DMS53 treated with DMSO at 0.1 percent for 48 hours (cell line): ENCODE measurements at regions not wholly inside any gene's neighbourhood (a gene's known extent, or its start where the extent isn't known, plus 50 kb on each side); places are given as distances from the start of the nearest gene placed in this dataset.

Experiments
- DNase-seq: peaks from one replicate; lab custom pipeline; 2025; ENCODE audit not compliant: unreplicated experiment; lab: John Stamatoyannopoulos, UW

GRCh38 chr4:176843710-176844109 is 51.0 kb upstream of the VEGFC start:
- no peak for DNase-seq

GRCh38 chr4:176844448-176844847 is 51.7 kb upstream of the VEGFC start:
- no peak for DNase-seq

- DNase-seq, result no peak
These were observed 52.9 kb upstream of the VEGFC start for GRCh38 chr4:176845636-176846035.

- DNase-seq, result no peak
These were observed 56.4 kb upstream of the VEGFC start for GRCh38 chr4:176849076-176849475.

GRCh38 chr4:176850436-176850835 is 57.7 kb upstream of the VEGFC start:
- DNase-seq, result no peak

- no peak for DNase-seq
These were observed 63.7 kb upstream of the VEGFC start for GRCh38 chr4:176856421-176856820.

- no peak for DNase-seq
These were observed 66.1 kb upstream of the VEGFC start for GRCh38 chr4:176858839-176859238.

- no peak for DNase-seq
These were observed 71.5 kb upstream of the VEGFC start for GRCh38 chr4:176864238-176864637.

- DNase-seq, result no peak
These were observed 76.0 kb upstream of the VEGFC start for GRCh38 chr4:176868676-176869075.

- no peak for DNase-seq
These were observed 79.7 kb upstream of the VEGFC start for GRCh38 chr4:176872461-176872860.

- no peak for DNase-seq
These were observed 82.2 kb upstream of the VEGFC start for GRCh38 chr4:176874721-176875445.

- DNase-seq, result no peak
These were observed 82.8 kb upstream of the VEGFC start for GRCh38 chr4:176875446-176875930.

GRCh38 chr4:176879380-176880116 is 86.8 kb upstream of the VEGFC start:
- DNase-seq, result no peak

GRCh38 chr4:176882206-176882605 is 89.5 kb upstream of the VEGFC start:
- no peak for DNase-seq

GRCh38 chr4:176883108-176883550 is 90.4 kb upstream of the VEGFC start:
- no peak for DNase-seq

- no peak for DNase-seq
These were observed 91.1 kb upstream of the VEGFC start for GRCh38 chr4:176883681-176884418.

- no peak for DNase-seq
These were observed 92.5 kb upstream of the VEGFC start for GRCh38 chr4:176885224-176885623.

- DNase-seq, result no peak
These were observed 93.4 kb upstream of the VEGFC start for GRCh38 chr4:176886135-176886534.

- DNase-seq, result no peak
These were observed 97.1 kb upstream of the VEGFC start for GRCh38 chr4:176889776-176890175.

- no peak for DNase-seq
These were observed 101.8 kb upstream of the VEGFC start for GRCh38 chr4:176894498-176894897.

GRCh38 chr4:176896211-176896610 is 103.5 kb upstream of the VEGFC start:
- DNase-seq, result no peak

GRCh38 chr4:176897226-176897625 is 104.5 kb upstream of the VEGFC start:
- DNase-seq, result no peak
